GM19438 (cell line): ENCODE measurements at regions not wholly inside any gene's neighbourhood (a gene's known extent, or its start where the extent isn't known, plus 50 kb on each side); places are given as distances from the start of the nearest gene placed in this dataset.
"Not testable (repeated sequence)": the region's sequence is repeated elsewhere in the genome, so short reads cannot be mapped to it uniquely, and the experiment has no call there.

Experiments
- ATAC-seq: cut with Tn5 transposase; IDR thresholded peaks from one replicate; pipeline ENCODE4 v1.9.1; 2021; ENCODE audit warnings: low read depth; ENCODE audit not compliant: unreplicated experiment

DNA sequence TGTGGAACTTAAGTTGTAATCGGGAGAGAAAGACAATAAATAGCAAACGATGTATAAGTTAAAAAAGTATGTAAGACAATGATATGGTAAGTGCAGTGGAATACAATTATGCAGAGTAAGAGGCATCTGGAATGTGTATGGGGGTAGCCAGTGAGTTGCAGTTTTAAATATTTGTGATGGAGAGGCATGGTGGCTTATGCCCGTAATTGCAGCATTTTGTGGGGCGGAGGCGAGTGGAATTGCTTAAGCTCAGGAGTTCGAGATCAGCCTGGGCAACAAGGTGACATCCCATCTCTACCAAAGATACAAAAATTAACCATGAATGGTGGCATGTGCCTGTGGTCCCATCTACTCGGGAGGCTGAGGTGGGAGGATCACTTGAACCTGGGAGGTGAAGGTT, 52.5 kb upstream of the WDFY3 start:
- no peak for ATAC-seq

DNA sequence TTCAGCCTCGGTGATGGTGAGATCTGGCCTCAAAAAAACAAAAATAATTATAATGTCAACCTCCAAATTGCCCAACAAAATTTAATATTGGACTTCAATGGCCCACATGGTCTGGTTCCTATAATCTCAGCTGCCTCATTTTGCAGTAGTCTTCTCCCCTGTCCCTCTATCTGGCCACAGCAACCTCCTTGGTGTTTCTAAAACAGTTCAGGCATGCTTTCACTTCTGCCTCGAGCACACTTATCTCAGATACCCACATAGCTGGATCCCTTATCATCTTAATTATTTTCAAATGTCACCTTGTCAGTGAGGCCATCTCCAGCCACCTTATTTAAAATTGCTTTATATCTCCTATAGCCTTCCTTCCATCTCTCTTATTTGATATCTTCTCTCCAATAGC, 52.9 kb upstream of the WDFY3 start:
- ATAC-seq, result no peak

DNA sequence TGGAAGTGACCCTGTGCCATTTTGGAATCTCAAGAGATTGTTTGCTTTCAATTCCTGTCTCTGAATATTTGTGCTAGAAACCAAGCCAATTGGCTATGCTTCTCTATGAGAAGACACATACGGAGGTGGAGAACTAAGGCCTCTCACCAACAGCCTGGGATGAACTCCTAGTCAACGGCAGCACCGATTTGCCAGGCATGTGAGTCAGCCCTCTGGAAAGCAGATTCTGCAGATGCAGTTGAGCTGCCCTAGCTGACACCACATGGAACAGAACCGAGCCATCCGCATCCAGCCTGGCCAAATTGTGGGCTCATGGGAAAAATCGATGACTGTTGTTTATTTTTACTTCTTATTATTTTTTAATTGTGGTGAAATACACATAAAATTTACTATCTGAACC, 58.2 kb upstream of the WDFY3 start:
- ATAC-seq, result no peak

DNA sequence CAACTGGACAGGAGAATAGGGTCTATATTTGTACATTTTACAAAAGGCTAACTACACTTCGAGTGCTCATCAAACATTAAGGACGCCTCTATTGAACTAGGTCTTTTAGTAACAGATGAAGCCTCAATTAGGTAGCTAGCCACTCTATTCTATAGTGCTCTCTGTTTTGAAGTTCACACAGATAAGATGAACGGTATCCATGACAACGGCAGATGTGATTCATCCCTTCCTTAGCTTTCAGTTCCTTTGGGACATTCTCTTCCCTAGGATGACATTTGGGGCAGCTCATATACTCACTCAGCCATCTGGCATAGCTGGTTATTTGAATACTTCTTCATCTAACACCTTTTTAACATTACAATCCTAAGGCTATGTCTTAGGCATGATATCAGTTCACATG, 62.4 kb upstream of the WDFY3 start:
- no peak for ATAC-seq

DNA sequence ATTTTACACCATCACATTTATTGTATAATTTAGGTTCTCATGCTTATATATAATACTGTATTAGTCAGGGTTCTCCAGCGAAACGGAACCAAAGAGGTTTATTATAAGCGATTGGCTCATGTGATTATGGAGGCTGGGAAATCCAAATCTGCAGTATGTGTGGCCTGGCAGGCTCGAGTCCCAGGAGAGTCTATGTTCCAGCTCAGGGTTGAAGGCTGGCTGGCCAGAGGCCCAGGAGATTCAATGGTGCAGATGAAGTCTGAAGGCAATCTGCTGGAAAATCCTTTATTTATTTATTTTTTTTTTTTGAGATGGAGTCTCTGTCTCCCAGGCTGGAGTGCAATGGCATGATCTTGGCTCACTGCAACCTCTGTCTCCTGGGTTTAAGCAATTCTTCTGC, 63.0 kb upstream of the WDFY3 start:
- no peak for ATAC-seq

DNA sequence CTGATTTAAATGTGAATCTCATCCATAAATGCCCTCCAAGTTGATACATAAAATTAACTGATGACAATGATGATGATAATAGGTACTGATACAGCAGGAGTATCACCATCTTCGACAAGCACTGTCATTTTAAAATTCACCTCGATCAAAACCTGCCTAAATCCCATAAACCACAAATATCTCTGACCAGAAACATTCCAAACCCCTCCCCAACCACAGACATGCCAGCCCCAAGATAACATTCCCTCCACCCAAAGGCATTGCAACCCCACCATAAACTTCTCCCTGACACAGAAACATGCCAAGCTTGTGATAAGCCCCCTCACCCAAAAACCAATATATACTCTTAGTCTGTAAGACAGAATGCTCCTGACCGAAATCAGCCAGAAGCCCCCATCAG, 63.7 kb upstream of the WDFY3 start:
- no peak for ATAC-seq

DNA sequence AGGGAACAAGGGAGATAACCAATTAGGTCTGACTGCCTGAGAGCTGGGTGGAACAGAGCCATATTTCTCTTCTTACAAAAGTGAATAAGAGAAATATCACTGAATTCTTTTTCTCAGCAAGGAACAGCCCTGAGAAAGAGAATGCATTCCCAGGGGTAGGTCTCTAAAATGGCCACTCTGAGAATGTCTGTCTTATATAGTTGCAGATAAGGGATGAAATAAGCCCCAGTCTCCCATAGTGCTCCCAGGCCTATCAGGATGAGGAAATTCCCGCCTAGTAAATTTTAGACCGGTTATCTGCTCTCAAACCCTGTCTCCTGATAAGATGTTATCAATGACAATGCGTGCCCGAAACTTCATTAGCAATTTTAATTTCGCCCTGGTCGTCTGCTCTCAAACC, 67.3 kb upstream of the WDFY3 start:
- not testable (repeated sequence) for ATAC-seq

DNA sequence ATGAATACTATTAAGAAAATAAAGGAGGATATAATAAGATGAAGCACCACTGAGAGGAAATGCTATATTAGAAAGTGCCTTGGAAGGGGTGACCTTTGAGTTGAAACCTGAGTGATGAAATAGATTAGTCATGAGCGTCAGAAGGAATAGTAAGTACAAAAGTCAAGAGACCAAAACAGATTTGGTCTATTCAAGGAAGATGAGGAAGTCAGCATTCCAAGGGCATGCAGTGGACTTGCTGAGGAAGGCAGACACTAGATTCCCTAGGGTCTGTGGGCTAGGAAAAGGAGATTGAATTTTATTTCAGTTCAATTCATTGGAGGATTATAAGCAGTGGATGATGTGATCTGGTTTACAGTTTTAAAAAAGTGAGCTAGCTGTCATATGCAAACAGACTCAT, 73.0 kb upstream of the WDFY3 start:
- no peak for ATAC-seq

DNA sequence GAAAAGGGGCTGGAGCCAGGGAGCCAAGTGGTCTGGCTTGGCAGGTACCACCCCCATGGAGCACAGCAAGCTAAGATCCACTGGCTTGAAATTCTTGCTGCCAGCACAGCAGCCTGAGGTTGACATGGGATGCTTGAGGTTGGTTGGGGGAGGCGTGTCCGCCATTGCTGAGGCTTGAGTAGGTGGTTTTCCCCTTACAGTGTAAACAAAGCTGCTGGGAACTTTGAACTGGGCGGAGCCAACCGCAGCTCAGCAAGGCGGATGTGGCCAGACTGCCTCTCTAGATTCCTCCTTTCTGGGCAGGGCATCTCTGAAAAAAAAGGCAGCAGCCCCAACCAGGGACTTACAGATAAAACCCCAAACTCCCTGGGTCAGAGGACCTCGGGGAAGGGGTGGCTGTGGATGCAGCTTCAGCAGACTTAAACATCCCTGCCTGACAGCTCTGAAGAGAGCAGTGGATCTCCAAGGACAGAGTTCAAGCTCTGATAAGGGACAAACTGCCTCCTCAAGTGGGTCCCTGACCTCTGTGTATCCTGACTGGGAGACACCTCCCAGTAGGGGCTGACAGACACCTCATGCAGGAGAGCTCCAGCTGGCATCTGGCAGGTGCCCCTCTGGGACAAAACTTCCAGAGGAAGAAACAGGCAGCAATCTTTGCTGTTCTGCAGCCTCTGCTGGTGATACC, 77.5 kb upstream of the WDFY3 start:
- not testable (repeated sequence) for ATAC-seq

DNA sequence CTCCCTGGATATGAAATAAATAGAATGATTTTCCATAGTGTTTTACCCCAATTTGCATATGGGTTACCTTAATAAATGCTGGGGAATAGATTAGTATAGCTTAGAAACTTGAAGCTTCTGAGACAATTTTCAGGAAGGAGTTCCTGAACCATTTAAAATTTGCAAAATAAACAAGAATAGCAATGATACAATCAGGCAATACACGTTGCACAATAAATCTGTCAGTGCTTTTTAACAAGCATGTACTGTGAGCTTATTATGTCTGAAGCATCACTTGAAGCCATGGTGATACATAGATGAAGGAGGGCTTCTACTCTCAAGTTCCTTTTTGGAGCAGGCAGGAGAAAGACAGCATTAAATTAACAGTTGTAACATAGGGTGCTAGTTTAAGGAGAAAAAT, 84.2 kb upstream of the WDFY3 start:
- no peak for ATAC-seq

DNA sequence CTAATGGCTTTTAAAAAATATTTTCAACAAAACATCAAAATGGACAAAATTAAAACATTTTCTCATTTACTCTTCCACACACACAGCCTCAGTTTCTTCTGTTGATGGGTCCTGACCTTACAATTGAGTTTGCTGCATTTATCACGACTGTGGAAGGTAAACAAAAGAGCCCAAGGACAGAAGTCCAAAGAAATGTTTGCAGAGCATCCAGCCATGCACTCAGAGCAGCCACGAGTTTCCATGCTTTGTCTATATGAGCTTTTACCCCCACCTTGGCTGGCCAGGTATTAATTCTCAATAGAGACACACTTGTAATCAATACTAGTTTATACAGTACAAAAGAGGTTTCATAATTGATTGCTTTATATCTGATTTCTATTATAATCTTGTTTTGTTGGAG, 85.0 kb upstream of the WDFY3 start:
- no peak for ATAC-seq

DNA sequence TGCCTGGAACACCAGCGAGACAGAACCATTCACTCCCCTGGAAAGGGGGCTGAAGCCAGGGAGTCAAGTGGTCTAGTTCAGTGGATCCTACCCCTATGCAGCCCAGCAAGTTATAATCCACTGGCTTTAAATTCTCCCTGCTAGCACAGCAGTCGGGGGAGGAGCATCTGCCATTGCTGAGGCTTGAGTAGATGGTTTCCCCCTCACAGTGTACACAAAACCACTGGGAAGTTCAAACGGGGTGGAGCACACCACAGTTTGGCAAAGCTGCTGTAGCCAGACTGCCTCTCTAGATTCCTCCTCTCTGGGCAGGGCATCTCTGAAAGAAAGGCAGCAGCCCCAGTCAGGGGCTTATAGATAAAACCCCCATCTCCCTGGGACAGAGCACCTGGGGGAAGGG, 88.4 kb upstream of the WDFY3 start:
- not testable (repeated sequence) for ATAC-seq

DNA sequence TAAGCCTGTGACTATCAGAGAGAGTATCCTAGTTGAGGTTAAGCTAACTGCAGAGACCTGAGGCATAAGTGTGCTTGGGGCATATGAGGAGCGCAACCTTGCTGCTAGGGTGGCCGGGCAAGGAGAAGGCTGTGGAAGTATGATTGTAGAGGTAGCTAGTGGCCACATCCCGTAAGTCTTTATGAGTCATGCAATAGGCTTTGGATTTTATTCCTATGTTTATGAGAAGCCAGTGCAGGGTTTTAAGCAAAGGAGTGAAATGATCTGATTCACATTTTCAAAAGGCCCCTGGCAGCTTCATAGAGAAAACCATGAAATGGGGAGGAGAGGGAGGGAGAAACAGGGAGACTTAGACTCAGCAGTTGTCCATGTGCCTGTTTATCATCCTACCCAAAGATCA, 92.1 kb upstream of the WDFY3 start:
- no peak for ATAC-seq

DNA sequence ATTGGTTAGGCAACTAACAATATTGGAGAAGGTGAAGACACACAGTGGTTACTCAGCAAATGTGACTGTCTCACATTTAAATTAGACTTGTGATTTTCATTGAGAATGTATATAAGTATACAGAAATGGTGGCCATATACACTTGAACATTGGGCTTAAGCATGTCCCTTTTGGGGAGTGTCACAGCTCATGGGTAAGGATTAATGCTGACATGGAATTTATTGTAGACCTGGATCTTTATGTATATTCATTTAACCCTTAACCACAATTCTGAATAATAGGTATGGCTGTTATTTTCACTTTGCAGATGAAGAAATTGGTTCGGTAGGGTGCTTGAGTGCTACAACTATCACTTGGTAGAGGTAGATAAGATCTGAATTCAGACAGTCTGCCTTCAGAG, 95.5 kb upstream of the WDFY3 start:
- no peak for ATAC-seq

DNA sequence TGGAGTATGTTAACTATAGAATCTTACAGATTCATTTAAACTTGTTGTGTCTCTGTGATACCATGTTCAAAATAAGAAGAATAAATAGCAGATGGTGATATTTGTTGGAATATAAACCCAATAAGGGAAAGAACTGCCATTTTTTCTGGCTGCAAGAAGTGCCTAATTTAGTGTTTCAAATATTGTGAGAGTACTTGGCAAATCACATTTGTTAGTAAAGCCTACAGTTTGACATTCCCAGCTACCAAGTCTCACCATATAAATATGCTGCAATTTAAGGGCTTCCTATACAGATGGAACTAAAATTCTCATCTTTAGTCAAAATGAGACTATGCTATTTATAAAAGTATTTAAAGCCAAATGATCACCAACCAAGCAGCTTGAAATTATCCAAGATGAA, 96.0 kb upstream of the WDFY3 start:
- no peak for ATAC-seq

DNA sequence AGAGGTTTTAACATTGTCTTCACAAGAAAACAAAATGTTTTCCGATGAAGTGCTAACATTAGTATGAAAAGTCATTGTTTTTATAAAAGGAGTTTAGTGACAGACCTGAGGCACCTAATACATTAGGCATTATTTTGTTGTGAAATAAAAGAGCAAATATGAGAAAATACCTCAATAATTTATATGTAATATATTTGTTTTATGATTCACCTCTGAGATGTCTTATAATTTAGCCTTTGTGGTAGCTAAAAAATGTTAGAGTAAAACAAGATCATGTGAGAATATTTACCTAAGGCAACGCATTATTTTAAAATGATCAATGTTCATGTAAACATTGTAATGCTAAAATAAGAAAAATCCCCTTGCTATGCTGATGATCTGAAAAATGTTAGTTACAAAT, 100.9 kb upstream of the WDFY3 start:
- ATAC-seq, result no peak

DNA sequence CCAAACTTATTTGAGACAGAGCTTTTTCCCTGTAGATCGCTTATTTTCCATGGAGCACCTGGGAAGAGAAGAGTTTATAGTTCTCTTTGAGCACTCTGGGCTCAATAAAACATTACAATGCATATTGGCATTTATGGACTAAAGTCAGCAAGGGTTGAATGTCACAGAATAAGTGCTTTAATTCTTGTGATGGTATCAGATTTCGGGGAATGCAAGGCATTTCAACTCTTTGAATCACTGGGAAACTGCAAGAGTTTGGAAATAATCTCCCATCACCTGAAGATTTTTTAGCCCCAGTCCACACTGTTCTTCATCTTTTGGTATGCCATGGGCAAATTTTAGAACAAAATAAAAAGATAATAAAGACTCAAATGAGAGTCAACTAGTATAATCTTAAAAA, 111.5 kb upstream of the WDFY3 start:
- no peak for ATAC-seq

DNA sequence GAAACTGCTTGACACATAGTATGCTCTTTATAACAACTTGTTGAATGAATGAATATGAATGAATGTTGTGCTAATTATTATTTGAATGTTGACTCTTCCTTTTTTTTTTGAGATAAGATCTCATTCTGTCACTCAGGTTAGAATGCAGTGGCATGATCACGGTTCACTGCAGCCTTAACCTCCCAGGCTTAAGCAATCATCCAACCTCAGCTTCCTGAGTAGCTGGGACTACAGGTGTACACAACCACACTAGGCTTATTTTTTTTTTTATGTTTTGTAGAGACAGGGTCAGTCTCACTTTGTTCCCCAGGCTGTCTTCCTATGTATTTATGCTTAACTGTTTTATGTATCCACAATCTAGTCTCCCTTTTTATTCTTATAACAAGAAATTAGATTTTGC, 114.7 kb upstream of the WDFY3 start:
- ATAC-seq, result no peak

DNA sequence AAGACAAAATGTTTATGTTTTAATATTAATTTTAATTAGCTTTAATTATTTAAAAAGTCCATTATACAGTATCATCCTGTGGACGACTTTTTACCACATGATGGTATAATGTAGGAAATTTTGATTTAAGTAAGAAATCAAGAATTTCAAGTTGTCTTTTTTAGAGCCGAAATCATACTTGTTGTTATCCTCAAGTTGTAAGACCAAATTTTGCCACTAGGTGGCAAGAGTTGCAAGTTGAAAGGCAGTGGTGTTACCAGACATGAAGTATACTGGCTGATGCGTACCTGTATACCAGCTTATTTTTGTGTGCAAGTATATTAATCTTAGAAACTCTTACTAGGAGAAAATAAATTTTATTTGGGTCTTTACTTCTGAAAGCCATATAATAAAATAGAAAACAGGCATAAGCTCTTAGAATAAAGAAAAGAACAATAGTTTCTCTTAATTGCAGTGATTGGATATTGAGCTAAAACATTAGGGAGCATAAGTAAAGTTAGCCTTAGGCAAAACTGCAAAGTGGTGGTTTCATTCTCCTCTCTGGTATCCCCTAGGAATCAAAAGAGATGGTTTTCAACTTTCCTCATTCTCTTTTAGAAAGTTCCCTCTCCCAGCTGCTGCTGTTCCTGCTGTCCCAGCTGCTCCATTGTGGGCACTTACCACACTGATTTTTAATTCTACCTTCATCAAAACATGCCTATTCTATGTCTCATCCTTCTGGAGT, 118.0 kb upstream of the WDFY3 start:
- ATAC-seq, result no peak

DNA sequence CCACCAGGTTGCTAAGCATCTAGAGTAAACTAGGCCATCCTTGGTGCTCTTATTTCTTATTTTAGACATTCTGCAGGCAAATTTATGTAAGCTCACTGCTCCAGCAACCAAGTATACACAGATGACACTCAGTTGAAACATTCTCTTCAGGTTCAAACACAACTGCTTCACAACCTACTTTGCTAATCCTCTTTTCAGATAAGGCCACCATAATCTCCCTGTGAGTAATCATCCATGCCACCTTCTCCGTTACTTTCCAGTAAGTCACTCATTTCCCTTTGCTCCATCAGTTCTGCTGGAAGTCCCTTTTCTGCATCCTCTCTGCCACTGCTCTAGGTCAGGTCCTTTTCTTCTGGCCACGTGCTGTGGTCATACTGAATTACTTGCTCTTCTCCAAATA, 120.2 kb upstream of the WDFY3 start:
- ATAC-seq, result no peak

DNA sequence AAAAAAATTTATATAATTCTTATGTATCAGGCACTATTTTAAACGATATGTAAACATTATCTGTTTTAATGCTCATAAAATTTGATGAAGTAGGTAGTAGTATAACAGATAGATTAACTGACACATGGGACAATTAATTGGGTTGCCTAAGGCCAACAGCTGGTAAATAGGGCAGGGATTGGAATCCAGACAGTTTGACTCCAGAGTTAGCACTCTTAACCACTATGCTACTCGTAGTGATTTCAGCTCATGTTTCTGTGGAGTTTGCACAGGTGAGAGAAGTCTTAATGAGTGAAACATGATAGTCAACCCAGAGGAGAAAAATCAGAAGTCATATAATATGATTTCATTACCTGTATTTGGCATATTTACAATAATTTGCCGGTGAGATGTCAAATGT, 126.0 kb upstream of the WDFY3 start:
- ATAC-seq, result no peak

DNA sequence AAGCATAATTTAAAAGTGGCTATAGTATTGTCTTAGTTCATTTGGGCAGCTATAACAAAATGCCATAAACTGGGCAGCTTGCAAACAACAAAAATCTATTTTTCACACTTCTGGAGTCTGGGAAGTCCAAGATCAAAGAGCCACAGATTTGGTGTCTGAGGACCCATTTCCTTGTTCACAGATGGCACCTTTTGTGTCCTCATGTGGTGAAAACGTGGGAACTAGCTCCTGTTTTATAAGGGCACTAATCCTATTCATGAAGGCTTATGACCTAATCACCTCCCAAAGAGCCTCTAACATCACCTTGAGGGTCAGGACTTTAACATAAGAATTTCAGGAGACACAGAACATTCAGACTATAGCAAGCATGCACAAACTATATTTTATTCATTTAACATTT, 126.5 kb upstream of the WDFY3 start:
- ATAC-seq, result no peak

DNA sequence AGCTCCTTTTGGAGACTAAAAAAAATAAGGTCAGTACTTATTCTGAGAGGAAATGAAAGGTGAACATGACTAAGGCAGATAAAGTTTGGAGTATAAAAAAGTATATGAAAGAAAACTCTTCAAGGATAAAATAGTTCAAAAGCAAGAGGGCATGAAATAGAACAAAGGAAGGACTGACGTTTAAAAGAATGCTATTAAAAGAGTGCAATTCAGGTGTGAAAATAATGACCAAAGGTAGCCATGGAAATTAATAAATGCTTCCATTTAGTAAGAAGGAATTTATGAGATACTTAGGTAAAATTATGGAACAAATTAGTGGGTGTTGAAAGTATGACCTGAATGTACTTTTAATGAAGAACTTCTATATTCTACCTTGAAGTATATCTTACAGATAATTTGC, 128.2 kb upstream of the WDFY3 start:
- ATAC-seq, result no peak
